Ishikawa (cell line): ENCODE measurements at regions not wholly inside any gene's neighbourhood (a gene's known extent, or its start where the extent isn't known, plus 50 kb on each side); places are given as distances from the start of the nearest gene placed in this dataset.

ENCODE experiments used
- CEBPB ChIP-seq: IDR thresholded peaks from 2 replicates; pipeline ENCODE4 v1.6.1; 2012
- CREB1 ChIP-seq: IDR thresholded peaks from 2 replicates; pipeline ENCODE4 v1.6.1; 2012; ENCODE audit warnings: low read depth
- EGR1 ChIP-seq: IDR thresholded peaks from 2 replicates; pipeline ENCODE4 v1.6.1; 2012
- EP300 ChIP-seq: IDR thresholded peaks from 2 replicates; pipeline ENCODE4 v1.6.1; 2012; ENCODE audit warnings: borderline replicate concordance
- FOXM1 ChIP-seq: IDR thresholded peaks from 2 replicates; pipeline ENCODE4 v1.6.1; 2012; ENCODE audit warnings: low read depth, borderline replicate concordance
- MAX ChIP-seq: IDR thresholded peaks from 2 replicates; pipeline ENCODE4 v1.6.1; 2012
- NFIC ChIP-seq: IDR thresholded peaks from 2 replicates; pipeline ENCODE4 v1.6.1; 2012
- RAD21 ChIP-seq: IDR thresholded peaks from 2 replicates; pipeline ENCODE4 v1.6.1; 2012; ENCODE audit warnings: low read depth
- REST ChIP-seq: IDR thresholded peaks from 2 replicates; pipeline ENCODE4 v1.6.1; 2012; ENCODE audit warnings: low read depth, mild to moderate bottlenecking
- TAF1 ChIP-seq: IDR thresholded peaks from 2 replicates; pipeline ENCODE4 v1.6.1; 2012; ENCODE audit warnings: low read depth, mild to moderate bottlenecking
- TCF12 ChIP-seq: IDR thresholded peaks from 2 replicates; pipeline ENCODE4 v1.6.1; 2012; ENCODE audit warnings: low read depth
- TEAD4 ChIP-seq: IDR thresholded peaks from 2 replicates; pipeline ENCODE4 v1.6.1; 2012
- USF1 ChIP-seq: IDR thresholded peaks from 2 replicates; pipeline ENCODE4 v1.6.1; 2012
- YY1 ChIP-seq: IDR thresholded peaks from 2 replicates; pipeline ENCODE4 v1.6.1; 2012; ENCODE audit warnings: low read depth
- ZBTB7A ChIP-seq: IDR thresholded peaks from 2 replicates; pipeline ENCODE4 v1.6.1; 2012; ENCODE audit warnings: low read depth

- TF ChIP-seq TAF1, result no peak
- no peak for TF ChIP-seq EGR1
- TF ChIP-seq USF1, result no peak
- TF ChIP-seq EP300, result no peak
- TF ChIP-seq NFIC, result no peak
- TF ChIP-seq YY1, result no peak
- no peak for TF ChIP-seq MAX
- TF ChIP-seq CREB1, result no peak
- no peak for TF ChIP-seq RAD21
- TF ChIP-seq CEBPB, result no peak
- TF ChIP-seq TCF12, result no peak
- no peak for TF ChIP-seq REST
- TF ChIP-seq ZBTB7A, result no peak
- no peak for TF ChIP-seq TEAD4
- TF ChIP-seq FOXM1, result no peak
These were observed 1058.2 kb upstream of the CRIM1 start for GRCh38 chr2:35297403-35297802.

- TF ChIP-seq CEBPB (no peak), NFIC (no peak), EGR1 (no peak), TAF1 (no peak), ZBTB7A (no peak), TEAD4 (no peak), MAX (no peak), CREB1 (no peak), REST (no peak), EP300 (no peak), USF1 (no peak), YY1 (no peak), RAD21 (no peak), FOXM1 (no peak), TCF12 (no peak)
These were observed 1060.8 kb upstream of the CRIM1 start for GRCh38 chr2:35294636-35295263.

- TF ChIP-seq YY1, result no peak
- TF ChIP-seq RAD21, result no peak
- no peak for TF ChIP-seq REST
- TF ChIP-seq TCF12, result no peak
- TF ChIP-seq USF1, result no peak
- TF ChIP-seq TAF1, result no peak
- TF ChIP-seq MAX, result no peak
- TF ChIP-seq CEBPB, result no peak
- no peak for TF ChIP-seq ZBTB7A
- no peak for TF ChIP-seq EP300
- no peak for TF ChIP-seq TEAD4
- TF ChIP-seq FOXM1, result no peak
- no peak for TF ChIP-seq EGR1
- TF ChIP-seq CREB1, result no peak
- TF ChIP-seq NFIC, result no peak
These were observed 1062.3 kb upstream of the CRIM1 start for GRCh38 chr2:35293261-35293660.

- TF ChIP-seq TAF1 (no peak), USF1 (no peak), EGR1 (no peak), NFIC (no peak), TEAD4 (no peak), TCF12 (no peak)
These were observed 1063.4 kb upstream of the CRIM1 start for GRCh38 chr2:35292199-35292598.
